NCI-H187 (cell line): ENCODE measurements at regions not wholly inside any gene's neighbourhood (a gene's known extent, or its start where the extent isn't known, plus 50 kb on each side); places are given as distances from the start of the nearest gene placed in this dataset.
"Not testable (repeated sequence)": the region's sequence is repeated elsewhere in the genome, so short reads cannot be mapped to it uniquely, and the experiment has no call there.

Experiments used
- DNase-seq, 2 experiments: peaks; one replicate each; lab custom pipeline; 2025; lab: John Stamatoyannopoulos, UW

DNA sequence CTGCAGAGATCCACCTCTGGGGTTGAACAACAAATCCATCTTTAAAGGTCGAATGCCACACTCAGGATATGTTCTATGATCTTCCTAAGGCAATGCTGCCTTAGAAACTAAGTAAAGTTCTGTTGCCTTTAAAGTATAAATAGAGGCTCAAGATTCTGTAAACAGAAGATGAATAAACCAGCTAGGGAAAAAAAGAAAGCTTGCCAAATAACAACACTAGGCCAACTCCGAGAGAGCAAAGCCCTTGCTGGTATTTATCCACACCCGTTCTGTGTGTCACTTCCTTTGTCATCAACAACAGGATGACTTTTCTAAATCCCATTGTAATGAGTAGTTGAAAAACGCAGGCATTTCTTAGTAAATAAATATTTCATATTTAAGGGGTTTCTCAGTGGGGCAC, 330.0 kb upstream of the GLI3 start:
- DNase-seq, result no peak

DNA sequence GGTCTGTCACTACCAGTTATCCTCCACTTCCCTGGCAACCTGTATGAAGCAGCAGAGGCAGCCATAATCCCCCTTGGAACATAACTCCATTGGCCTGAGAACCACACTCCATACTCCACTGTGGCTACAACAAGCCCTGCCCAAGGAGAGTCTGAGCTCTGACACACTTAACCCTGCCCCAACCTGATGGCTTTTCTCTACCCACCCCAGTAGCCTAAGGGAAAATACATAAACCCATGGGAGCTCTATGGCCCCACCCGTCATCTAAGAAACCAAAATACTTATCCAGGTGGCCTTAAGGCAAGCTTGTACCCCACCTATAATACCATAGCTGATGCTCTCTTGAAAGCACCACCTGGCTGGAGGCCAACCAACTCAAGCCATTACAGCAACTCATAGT, 324.8 kb upstream of the GLI3 start:
- DNase-seq, result no peak

DNA sequence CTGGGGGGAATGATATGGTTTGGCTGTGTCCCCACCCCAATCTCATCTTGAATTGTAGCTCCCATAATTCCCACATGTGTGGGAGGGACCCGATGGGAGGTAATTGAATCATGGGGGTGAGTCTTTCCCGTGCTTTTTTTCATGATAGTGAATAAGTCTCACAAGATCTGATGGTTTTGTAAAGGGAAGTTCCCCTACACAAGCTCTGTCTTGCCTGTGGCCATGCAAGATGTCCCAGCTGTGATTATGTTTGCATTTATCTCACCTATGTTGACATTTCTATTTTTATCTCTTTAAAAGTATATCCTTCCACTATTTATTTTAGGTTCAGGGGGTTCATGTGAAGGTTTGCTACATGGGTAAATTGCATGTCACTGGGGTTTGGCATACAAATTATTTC, 323.9 kb upstream of the GLI3 start:
- no peak for DNase-seq

DNA sequence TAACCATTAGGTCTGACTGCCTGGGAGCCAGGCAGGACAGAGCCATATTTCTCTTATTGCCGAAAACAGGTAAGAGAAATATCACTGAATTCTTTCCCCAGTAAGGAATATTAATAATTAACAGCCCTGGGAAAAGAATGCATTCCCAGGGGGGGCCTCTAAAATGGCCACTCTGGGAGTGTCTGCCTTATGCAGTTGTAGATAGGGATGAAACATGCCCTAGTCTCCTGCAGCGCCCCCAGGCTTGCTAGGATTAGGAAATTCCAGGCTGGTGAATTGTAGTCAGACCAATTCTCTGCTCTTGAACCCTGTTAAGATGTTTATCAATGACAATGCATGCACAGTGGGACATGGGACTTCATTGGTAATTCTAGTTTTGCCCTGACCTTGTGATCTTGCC, 317.9 kb upstream of the GLI3 start:
- DNase-seq, result not testable (repeated sequence)

DNA sequence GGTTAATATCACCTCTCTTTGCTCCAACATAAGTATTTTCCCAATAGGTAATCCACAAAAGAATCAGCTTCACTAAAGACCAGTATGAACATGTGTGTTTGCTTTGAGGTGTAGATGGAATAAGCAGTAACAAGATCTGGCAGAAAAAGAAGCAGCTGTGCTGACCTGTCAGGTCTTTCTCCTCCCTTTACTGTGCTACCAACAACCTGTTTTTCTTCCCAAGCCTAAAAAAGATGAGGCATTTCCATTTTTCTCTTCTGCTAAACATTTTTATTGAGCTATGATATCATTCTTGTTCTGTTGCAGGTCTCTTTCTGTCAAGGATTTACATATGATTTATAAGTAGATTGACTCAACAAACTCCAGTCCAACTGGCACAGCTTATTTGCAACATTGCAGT, 315.2 kb upstream of the GLI3 start:
- DNase-seq, result no peak

DNA sequence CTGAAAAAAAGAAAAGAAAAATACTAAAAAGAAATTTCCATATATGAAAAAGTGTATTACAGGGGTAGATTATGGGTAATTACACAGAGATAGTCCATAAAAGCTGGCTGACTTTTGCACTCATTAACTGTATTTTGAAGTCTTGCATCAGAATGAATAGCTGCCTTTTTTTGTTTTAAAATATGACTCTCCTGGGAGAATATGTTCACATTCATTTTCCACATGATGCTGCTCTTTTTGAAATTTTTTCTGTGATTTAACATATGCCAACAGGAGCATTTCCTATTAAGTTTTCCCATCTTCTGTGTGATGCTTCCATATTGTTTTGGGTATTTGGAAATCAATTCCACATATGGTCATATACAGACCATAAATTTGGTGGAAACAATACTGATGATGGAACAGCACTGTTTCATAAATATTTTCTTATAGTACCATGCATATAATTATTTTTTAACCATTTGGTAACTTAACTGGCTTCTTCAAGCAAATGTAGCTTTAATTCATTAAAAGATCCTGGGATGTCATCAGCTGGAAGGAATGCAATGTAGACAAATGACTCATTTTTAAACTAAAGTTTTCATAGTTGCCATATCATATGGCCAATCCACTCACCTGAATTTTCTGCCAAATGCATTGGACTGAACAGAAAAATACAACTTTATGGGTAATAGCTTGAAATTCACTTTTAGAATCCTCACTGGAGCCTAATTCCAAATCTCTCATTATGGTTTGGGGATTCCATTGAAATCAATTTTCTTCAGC, 313.9 kb upstream of the GLI3 start:
- DNase-seq, result no peak

DNA sequence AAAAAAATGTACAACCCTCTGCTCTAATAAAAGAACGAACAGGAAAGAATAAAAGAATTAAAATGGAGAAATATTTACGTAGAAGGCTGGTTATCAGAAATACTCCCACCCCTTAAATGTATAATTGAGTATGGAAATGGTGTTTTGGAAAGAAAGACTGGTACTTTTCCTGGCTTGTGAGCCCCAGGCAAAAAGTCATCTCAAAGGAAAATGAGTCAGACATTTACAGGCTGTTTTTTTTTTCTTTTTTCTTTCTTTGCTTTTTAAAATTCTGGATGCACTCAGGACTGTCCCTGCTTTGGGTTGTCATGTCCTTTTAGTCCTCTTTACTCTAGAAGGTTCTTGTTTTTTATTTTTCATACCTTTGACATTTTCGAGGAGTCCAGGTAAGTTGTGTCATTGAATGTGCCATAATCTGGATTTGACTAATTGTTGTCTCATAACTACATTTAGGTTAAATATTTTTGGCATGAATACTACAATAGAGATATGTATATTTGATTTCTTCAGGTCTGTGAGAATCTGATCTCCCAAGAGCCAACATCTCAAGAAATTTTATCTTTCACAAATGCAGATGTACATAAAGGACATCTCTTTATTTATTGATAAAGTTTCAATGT, 313.0 kb upstream of the GLI3 start:
- DNase-seq, result no peak

DNA sequence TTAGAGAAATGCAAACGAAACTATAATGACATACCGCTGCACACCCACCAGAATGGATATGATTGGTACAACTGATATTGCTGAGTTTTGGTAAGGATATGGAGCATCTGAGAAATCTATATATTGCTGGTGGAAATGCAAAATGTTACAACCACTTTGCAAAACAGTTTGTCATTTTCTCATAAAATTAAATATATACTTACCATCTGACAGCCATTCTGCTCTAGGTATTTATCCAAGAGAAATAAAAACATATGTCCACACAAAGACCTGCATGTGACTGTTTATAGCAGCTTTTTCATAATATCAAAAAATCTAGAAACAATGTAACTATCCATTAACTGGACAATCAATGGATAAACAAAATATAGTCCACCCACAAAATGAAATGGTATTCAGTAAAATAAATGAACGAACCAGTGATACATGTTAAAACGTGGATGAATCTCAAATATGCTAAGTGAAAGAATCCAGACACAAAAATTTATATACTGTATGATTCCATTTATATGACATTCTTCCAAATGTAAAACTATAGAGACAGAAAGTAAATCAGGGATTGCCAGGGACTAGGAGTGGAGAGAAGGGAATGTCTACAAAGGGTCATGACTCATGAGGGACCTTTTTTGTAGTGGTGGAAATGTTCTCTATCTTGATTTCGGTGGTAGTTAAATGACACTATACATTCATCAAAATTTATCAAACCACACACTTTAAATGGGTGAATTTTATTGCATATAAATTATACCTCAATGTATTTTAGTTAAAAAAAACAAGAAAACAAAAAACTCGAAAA, 312.0 kb upstream of the GLI3 start:
- DNase-seq, result no peak

DNA sequence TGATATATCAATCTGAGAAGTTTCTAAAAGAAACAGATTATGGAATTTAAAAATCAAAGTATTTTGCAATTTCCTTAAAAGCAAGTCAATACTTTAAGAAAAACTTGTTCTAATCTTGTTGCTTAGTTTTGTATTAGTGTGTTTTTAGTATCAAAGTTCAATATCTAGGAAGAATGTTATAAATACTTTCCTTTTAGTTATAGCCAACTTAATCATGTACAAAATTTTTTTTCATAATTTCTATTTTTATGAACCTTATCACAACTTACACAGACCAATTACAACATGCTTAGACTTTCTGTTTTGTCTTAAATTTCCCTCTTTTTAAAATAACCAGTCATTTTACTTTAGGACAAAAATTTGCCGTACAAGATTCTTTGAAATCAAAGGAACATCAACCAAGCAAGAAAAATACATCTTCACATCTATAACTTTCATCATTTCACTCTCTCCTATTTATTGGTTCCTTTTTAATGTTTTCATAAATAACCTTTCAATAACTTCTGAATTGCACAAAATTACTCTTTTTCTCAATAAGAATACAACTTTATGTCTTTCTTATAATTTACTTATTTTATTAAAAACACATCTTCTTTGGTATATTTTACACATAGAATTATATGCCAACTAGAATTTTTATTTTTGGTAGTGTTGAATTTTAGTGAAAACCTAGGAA, 308.2 kb upstream of the GLI3 start:
- no peak for DNase-seq

DNA sequence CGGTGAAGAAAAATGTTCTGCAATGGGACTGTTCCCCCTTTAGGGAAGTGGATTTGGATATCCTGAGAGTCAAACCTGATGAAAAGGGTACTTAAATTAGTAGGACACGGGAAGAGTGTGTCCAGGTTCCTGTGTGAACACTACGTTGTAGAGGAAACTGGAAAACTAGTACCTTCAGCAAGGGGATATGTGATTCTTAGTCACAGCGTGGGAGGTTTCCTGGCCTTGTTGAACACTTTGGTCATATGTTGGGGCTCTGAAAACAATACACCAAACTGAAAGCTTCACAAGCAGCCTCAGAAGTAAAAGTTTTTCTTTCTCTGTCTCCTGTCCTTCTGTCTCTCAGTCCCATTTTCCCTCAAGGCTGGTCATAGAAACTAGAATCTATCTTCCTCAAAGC, 306.9 kb upstream of the GLI3 start:
- DNase-seq, result no peak

DNA sequence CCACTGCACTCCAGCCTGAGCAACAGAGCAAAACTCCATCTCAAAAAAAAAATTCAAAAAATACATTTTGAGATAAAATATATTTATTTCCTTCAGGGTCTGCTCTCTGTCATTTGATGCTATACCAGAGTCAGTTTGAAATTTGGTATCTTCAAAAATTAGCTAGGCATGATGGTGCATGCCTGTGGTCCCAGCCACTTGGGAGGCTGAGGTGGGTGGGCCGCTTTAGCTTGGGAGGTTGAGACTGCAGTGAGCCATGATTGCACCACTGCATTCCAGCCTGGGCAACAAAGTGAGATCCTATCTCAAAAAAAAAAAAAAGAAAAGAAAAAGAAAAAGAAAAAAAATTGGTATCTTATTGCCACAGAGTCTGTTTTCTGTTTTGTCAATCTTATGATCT, 305.4 kb upstream of the GLI3 start:
- not testable (repeated sequence) for DNase-seq

DNA sequence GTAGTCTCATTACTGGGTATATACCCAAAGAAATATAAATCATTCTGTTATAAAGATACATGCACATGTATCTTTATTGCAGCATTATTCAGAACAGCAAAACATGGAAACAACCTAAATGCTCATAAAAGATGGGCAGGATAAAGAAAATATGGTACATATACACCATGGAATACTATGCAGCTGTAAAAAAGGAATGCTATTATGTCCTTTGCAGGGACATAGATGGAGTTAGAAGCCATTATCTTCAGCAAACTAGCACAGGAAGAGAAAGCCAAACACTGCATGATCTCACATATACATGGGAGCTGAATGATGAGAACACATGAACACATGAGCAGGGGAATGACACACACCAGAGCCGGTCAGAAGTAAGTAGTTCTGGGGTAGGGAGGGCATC, 297.4 kb upstream of the GLI3 start:
- DNase-seq, result no peak

DNA sequence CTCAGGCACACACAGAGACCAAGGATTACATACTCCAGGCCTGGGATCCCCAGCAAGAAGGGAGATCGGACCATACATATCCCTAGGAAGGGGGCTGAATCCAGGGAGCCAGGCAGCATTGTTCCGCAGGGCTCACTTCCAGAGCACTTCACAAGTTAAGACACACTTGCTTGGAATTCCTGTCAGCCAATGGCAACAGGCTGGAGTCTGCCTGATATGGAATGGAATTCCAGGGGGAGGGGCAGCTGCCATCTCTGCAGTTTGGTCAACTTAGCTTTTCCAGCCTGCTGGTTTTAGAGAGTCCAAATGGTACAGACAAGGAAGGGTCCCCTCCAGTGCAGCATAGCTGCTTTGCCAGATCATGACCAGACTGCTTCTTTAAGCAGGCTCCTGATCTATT, 290.0 kb upstream of the GLI3 start:
- DNase-seq, result no peak

DNA sequence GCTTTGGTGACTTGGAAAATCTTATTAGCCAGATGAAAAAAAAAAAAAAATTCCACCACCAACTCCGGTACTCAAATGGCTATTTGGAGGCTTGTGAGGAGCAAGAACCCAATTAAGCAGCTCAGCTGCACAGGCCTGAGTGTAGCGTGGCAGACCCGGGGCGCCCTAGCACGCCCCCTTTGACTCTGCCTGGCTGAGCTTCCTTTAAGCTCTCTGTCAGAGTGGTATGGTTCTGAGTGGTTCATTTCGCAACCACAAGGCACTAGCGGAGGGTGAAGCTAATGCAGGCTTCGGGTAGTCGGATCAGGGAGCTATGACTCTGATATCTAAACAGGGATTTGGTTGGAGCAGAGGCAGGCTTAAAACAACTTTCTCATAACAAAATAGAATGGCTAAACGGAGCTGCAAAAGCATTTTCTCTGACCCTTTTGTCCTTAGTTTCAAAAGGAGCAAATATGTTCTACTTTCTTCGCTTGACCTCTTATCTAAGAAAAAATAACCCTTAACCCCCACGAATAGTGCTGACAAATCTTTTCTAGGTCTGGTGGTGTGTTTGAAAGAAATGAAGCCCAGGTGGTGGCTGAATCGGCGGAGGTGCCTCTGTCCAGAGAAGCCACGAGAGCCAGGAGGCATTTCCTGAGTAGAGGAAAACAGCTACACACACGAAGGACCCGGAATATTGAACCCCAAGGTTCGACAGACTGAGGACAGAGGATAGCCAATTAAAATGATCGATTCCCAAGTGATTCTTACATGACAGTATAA, 285.4 kb upstream of the GLI3 start:
- DNase-seq, result no peak

DNA sequence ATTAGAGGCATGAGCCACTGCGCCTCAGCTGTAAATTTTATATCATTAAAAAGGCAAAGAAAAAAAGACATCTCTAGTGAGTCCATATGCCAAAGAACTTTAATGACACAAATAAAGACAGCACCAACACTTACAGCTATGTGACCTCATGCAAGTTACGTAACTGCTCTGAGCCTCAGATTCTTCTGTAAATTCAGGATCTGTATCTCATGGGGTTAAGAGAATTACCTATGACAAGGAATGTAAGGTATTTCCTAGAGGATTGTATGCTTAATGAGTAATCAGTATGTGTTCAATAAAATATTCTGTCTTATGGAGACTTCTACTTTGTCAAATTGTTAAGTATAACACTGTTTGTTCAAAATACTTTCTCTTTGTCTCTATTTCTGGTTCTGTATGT, 274.0 kb upstream of the GLI3 start:
- no peak for DNase-seq

DNA sequence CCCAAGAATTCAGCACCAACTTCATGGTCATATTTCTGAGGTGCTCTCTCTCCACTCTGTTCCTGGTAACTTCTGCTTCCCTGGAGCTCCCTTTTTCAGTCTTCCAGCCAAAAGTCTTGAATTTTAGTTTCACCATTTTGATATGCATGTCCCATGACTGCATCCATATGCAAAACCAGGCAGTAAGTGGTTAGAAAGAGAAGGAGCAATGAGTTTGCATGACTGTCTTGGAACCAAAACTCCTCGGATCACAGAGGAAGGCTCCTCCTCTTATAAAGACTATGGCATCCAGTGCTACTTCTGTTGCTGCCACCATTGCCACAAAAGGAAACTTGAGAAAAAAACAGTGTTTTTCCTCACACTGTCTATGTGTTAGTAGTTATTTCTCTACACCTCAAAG, 269.1 kb upstream of the GLI3 start:
- DNase-seq, result no peak

DNA sequence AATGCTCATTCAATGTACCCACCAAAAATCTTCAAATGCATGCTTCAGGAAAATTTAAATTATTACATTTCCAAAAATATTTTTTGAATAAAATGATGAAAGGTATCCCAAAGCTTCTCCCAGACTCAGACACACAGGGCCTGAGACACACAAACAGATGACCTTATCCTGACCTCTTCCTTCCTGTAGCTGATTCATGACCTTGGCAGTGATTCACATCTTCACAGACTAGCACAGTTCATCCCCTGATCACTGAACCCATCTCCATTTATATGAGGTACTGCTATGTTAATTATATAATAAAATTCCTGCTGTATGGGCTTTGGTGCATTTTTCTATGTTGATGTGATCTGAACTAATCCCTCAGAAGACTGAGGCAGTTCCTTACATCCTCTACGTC, 265.0 kb upstream of the GLI3 start:
- no peak for DNase-seq

DNA sequence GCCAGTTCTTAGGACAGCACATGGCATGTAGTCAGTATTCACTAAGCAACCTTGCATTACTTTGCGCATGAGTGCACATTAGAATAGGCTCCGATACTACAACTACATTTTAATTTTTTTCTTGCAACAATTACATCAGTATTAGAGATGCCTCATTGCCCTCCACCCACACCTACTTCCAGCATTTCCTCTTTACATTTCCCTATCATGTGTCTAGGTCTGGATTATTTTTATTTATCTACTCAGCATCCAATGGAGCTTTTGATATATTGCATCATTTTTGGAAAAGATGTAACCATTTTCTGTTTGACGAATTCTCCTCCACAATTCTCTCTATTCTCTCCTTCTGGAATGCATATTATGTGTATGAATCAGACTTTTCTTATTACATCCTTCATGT, 258.2 kb upstream of the GLI3 start:
- DNase-seq, result no peak

DNA sequence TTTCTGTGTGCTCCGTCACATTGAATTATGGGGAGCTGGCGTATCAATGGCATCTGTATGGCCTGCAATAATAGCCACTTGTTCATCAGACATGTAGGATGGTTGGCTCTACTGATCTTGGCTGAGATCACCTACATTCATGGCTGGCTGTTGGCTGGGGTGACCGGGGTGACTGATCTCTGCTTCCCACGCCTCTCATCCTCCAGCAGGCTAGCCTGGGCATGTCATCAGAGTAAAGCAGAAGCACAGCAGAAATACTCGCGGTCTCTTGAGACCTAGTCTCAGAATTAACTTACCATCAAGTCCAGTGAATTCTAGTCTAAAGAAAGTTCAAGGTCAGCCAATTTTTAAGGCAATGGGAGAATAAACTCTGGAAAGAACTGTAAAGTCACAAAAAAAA, 257.7 kb upstream of the GLI3 start:
- DNase-seq, result no peak

DNA sequence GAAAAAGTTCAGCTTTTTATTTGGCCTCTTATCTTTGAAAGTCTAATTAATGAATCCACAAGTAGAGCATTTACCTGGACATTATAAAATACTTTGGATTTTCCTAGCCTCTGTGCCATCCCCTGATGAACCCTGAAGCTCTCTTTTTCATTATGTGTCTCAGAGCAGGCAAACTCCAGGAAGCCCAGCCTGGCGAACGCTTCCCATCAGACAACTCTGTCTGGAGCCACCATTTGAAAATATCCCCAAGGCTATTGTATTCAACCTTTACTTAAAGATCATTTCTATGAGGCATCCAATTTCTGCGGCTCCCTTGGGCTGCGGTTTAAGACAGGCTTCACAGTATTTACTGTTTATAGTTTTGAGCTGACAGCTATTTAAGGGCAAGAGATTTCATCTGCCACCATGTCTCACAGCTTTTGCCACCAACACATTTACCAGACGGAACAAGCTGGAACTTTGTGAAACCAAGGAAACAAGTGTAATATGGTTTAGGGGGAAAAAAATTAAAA, 257.2 kb upstream of the GLI3 start:
- no peak for DNase-seq

DNA sequence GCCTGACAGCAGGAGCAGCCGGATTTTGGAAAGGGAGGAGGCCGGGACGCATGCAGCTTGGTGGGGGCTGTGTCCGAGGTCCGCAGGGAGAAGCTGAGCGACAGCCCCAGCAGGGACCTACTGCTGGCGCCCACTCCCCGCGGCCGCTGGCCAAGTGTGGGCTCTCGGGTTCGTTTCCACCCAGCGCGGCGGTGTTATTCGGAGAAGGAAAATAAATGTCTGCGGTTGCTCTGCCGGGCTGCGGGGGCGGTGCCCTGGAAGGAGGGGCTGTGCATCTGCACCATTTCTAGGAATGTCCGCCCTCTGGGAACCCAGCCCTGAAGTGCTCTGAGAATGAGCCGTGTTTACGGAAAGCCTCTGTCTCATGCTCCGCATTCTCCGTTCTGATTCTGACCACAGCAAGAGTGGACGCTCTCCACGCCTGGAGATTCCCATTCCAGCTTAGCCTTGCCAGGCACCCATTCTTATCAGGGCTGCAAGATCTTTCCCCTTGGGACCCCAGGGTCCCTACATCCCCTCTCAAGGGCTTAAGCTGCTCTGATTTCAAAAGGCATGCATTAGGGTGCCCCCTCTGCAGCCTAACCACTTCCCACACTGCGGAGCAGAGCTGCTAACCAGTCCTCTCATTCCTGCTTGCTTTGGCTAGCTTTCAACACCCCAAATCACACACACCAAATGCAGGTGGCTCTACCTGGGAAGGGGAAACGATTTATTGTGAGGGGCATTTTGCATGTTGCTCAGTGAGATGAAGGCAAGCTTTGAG, 256.6 kb upstream of the GLI3 start:
- DNase-seq, result no peak
